Uterus (tissue), 2 donors: ENCODE measurements at regions not wholly inside any gene's neighbourhood (a gene's known extent, or its start where the extent isn't known, plus 50 kb on each side); places are given as distances from the start of the nearest gene placed in this dataset.

Source experiments
- POLR2A ChIP-seq, 2 donors: fragments of 450-650 bp; IDR thresholded peaks; one replicate each; pipeline ENCODE4 v1.6.1; 2016; ENCODE audit warnings: antibody characterized with exemption in 2 of 2, mild to moderate bottlenecking in 1 of 2, moderate library complexity in 1 of 2
- TF ChIP-seq, protein P1 (sequence below), 4 experiments: fragments of 200-600 bp in 2 of 4; fragments of 450-650 bp in 2 of 4; sonication (generic) in 2 of 4; IDR thresholded peaks; one replicate each; pipeline ENCODE4 v1.5.1; 2016 to 2019; ENCODE audit warnings: antibody characterized with exemption in 4 of 4, mild to moderate bottlenecking in 2 of 4, moderate library complexity in 1 of 4

DNA sequence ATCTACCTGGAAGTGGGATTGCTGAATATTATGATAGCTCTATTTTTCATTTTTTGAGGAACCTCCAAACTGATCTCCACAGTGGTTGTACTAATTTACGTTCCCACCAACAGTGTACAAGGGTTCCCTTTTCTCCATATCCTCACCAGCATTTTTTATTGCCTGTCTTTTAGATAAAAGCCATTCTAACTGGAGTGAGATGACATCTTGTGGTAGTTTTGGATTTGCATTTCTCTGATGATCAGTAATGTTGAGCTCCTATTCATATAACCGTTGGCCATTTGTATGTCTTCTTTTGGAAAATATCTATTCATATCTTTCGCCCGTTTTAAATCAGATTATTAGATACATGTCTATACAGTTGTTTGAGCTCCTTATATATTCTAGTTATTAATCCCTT, 101.8 kb downstream of the RASGEF1B start:
- no peak for TF ChIP-seq POLR2A (IDR thresholded peaks at IDR 0.05)
- TF ChIP-seq, protein P1, sequence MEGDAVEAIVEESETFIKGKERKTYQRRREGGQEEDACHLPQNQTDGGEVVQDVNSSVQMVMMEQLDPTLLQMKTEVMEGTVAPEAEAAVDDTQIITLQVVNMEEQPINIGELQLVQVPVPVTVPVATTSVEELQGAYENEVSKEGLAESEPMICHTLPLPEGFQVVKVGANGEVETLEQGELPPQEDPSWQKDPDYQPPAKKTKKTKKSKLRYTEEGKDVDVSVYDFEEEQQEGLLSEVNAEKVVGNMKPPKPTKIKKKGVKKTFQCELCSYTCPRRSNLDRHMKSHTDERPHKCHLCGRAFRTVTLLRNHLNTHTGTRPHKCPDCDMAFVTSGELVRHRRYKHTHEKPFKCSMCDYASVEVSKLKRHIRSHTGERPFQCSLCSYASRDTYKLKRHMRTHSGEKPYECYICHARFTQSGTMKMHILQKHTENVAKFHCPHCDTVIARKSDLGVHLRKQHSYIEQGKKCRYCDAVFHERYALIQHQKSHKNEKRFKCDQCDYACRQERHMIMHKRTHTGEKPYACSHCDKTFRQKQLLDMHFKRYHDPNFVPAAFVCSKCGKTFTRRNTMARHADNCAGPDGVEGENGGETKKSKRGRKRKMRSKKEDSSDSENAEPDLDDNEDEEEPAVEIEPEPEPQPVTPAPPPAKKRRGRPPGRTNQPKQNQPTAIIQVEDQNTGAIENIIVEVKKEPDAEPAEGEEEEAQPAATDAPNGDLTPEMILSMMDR (IDR thresholded peaks at IDR 0.05): no peak
